HG03354 (cell line): ENCODE measurements at regions not wholly inside any gene's neighbourhood (a gene's known extent, or its start where the extent isn't known, plus 50 kb on each side); places are given as distances from the start of the nearest gene placed in this dataset.
A peak's percentile ranks its signal among the peaks of the same experiment; 100 is the strongest.
"Not testable (repeated sequence)": the region's sequence is repeated elsewhere in the genome, so short reads cannot be mapped to it uniquely, and the experiment has no call there.

ENCODE experiments used
- ATAC-seq: cut with Tn5 transposase; IDR thresholded peaks from one replicate; pipeline ENCODE4 v1.9.1; 2021; ENCODE audit warnings: mild to moderate bottlenecking; ENCODE audit not compliant: unreplicated experiment, poor library complexity, severe bottlenecking

- ATAC-seq, result no peak
Measured at GRCh38 chr18:66066191-66066590, 315.4 kb downstream of the CDH7 start.

- no peak for ATAC-seq
Measured at GRCh38 chr18:66048406-66048805, 297.6 kb downstream of the CDH7 start.

GRCh38 chr18:66046032-66046602 is 295.3 kb downstream of the CDH7 start:
- peak; percentile 60 for ATAC-seq

- no peak for ATAC-seq
Measured at GRCh38 chr18:66043009-66043408, 292.2 kb downstream of the CDH7 start.

- no peak for ATAC-seq
Measured at GRCh38 chr18:66013969-66014368, 263.2 kb downstream of the CDH7 start.

GRCh38 chr18:66011916-66012315 is 261.1 kb downstream of the CDH7 start:
- no peak for ATAC-seq

- ATAC-seq, result no peak
Measured at GRCh38 chr18:66005831-66006588, 255.2 kb downstream of the CDH7 start.

GRCh38 chr18:65998971-65999700 is 248.3 kb downstream of the CDH7 start:
- not testable (repeated sequence) for ATAC-seq

- ATAC-seq, result no peak
Measured at GRCh38 chr18:65995206-65995605, 244.4 kb downstream of the CDH7 start.

- ATAC-seq, result no peak
Measured at GRCh38 chr18:65994302-65994701, 243.5 kb downstream of the CDH7 start.

GRCh38 chr18:65990944-65991708 is 240.3 kb downstream of the CDH7 start:
- no peak for ATAC-seq

- ATAC-seq, result no peak
Measured at GRCh38 chr18:65990174-65990690, 239.4 kb downstream of the CDH7 start.

- no peak for ATAC-seq
Measured at GRCh38 chr18:65988972-65989371, 238.2 kb downstream of the CDH7 start.

GRCh38 chr18:65988386-65988785 is 237.6 kb downstream of the CDH7 start:
- ATAC-seq, result no peak

GRCh38 chr18:65983750-65984149 is 232.9 kb downstream of the CDH7 start:
- no peak for ATAC-seq

- no peak for ATAC-seq
Measured at GRCh38 chr18:65975536-65975935, 224.7 kb downstream of the CDH7 start.

GRCh38 chr18:65974758-65975157 is 223.9 kb downstream of the CDH7 start:
- no peak for ATAC-seq

GRCh38 chr18:65968239-65969004 is 217.6 kb downstream of the CDH7 start:
- ATAC-seq, result no peak

GRCh38 chr18:65955747-65956146 is 204.9 kb downstream of the CDH7 start:
- no peak for ATAC-seq
